Parathyroid adenoma (tissue), 2 donors: ENCODE measurements at regions not wholly inside any gene's neighbourhood (a gene's known extent, or its start where the extent isn't known, plus 50 kb on each side); places are given as distances from the start of the nearest gene placed in this dataset.

Source experiments
- H2AFZ ChIP-seq: fragments of 300-600 bp; sonication (generic); one replicate; pipeline ENCODE4 v1.7.0; 2017; ENCODE audit warnings: antibody characterized with exemption, mild to moderate bottlenecking
- H3K27ac ChIP-seq: fragments of 300-600 bp; sonication (generic); one replicate; pipeline ENCODE4 v1.7.0; 2017
- H3K27me3 ChIP-seq: fragments of 300-600 bp; sonication (generic); one replicate; pipeline ENCODE4 v1.7.0; 2017; ENCODE audit warnings: low read length; ENCODE audit not compliant: control insufficient read depth, insufficient read depth
- H3K36me3 ChIP-seq: fragments of 300-600 bp; sonication (generic); one replicate; pipeline ENCODE4 v1.7.0; 2017; ENCODE audit warnings: low read length; ENCODE audit not compliant: control insufficient read depth, insufficient read depth
- H3K4me1 ChIP-seq: fragments of 300-600 bp; sonication (generic); one replicate; pipeline ENCODE4 v1.7.0; 2017; ENCODE audit warnings: control low read depth
- H3K4me2 ChIP-seq: fragments of 300-600 bp; sonication (generic); one replicate; pipeline ENCODE4 v1.7.0; 2017; ENCODE audit warnings: low read length
- H3K4me3 ChIP-seq: fragments of 300-600 bp; sonication (generic); one replicate; pipeline ENCODE4 v1.7.0; 2017; ENCODE audit warnings: low read depth, low read length
- H3K79me2 ChIP-seq: fragments of 300-600 bp; sonication (generic); one replicate; pipeline ENCODE4 v1.7.0; 2017; ENCODE audit warnings: control low read depth
- H3K9ac ChIP-seq: fragments of 300-600 bp; sonication (generic); one replicate; pipeline ENCODE4 v1.7.0; 2017; ENCODE audit warnings: mild to moderate bottlenecking
- H3K9me3 ChIP-seq: fragments of 300-600 bp; sonication (generic); one replicate; pipeline ENCODE4 v1.7.0; 2017; ENCODE audit warnings: low read length; ENCODE audit not compliant: control insufficient read depth
- CTCF ChIP-seq: fragments of 300-600 bp; sonication (generic); IDR thresholded peaks from one replicate; pipeline ENCODE4 v1.7.0; 2017; ENCODE audit warnings: antibody characterized with exemption, mild to moderate bottlenecking
- donor health status: primary hyperparathyroidism.

- no peak overlapping the region for H3K27ac ChIP-seq
- no peak overlapping the region for H3K4me3 ChIP-seq
- no peaks in the 10 kb centered on the region for H3K4me1 ChIP-seq
- H3K36me3 ChIP-seq = no peaks in the 10 kb centered on the region
- H3K79me2 ChIP-seq = no peaks in the 10 kb centered on the region
- H3K9me3 ChIP-seq = no peaks in the 10 kb centered on the region
- no peak for TF ChIP-seq CTCF
- no peak overlapping the region for H3K9ac ChIP-seq
- no peak overlapping the region for H3K4me2 ChIP-seq
- no peaks in the 10 kb centered on the region for H3K27me3 ChIP-seq
- H2AFZ ChIP-seq = no peak overlapping the region
Observed at GRCh38 chr5:158322620-158323019, 463.7 kb upstream of the CLINT1 start.

GRCh38 chr5:158320934-158321333 is 462.0 kb upstream of the CLINT1 start:
- no peak overlapping the region for H3K9ac ChIP-seq
- no peaks in the 10 kb centered on the region for H3K9me3 ChIP-seq
- no peaks in the 10 kb centered on the region for H3K4me1 ChIP-seq
- no peak overlapping the region for H3K4me2 ChIP-seq
- H3K27ac ChIP-seq = no peak overlapping the region
- H3K36me3 ChIP-seq = no peaks in the 10 kb centered on the region
- H3K79me2 ChIP-seq = no peaks in the 10 kb centered on the region
- TF ChIP-seq CTCF = no peak
- no peak overlapping the region for H2AFZ ChIP-seq
- no peaks in the 10 kb centered on the region for H3K27me3 ChIP-seq
- no peak overlapping the region for H3K4me3 ChIP-seq

GRCh38 chr5:158320178-158320674 is 461.3 kb upstream of the CLINT1 start:
- Histone ChIP-seq H3K9ac (no peak overlapping the region), H3K79me2 (no peaks in the 10 kb centered on the region), H3K4me2 (no peak overlapping the region), H2AFZ (no peak overlapping the region), H3K27ac (no peak overlapping the region), H3K4me3 (no peak overlapping the region), H3K36me3 (no peaks in the 10 kb centered on the region), H3K9me3 (no peaks in the 10 kb centered on the region), H3K4me1 (no peaks in the 10 kb centered on the region), H3K27me3 (no peaks in the 10 kb centered on the region)
- TF ChIP-seq CTCF = no peak

GRCh38 chr5:158317507-158317906 is 458.6 kb upstream of the CLINT1 start:
- Histone ChIP-seq H2AFZ (no peak overlapping the region), H3K4me2 (no peak overlapping the region), H3K4me1 (no peaks in the 10 kb centered on the region), H3K9ac (no peak overlapping the region), H3K4me3 (no peak overlapping the region), H3K79me2 (no peaks in the 10 kb centered on the region), H3K36me3 (no peaks in the 10 kb centered on the region), H3K27me3 (no peaks in the 10 kb centered on the region), H3K9me3 (no peaks in the 10 kb centered on the region), H3K27ac (no peak overlapping the region)
- no peak for TF ChIP-seq CTCF

GRCh38 chr5:158313733-158314464 is 455.0 kb upstream of the CLINT1 start:
- Histone ChIP-seq H3K27me3 (no peaks in the 10 kb centered on the region), H3K9ac (no peak overlapping the region), H3K79me2 (no peaks in the 10 kb centered on the region), H2AFZ (no peak overlapping the region), H3K27ac (no peak overlapping the region), H3K36me3 (no peaks in the 10 kb centered on the region), H3K9me3 (no peaks in the 10 kb centered on the region), H3K4me2 (no peak overlapping the region), H3K4me1 (no peaks in the 10 kb centered on the region), H3K4me3 (no peak overlapping the region)
- TF ChIP-seq CTCF = no peak
